IMR-90 (cell line): ENCODE measurements at regions not wholly inside any gene's neighbourhood (a gene's known extent, or its start where the extent isn't known, plus 50 kb on each side); places are given as distances from the start of the nearest gene placed in this dataset.

ENCODE experiments used
- ATAC-seq: fragments of 200-7000 bp; cut with Tn5 transposase; 2 replicates; pipeline ENCODE4 v1.9.1; 2020; ENCODE audit warnings: low read depth, mild to moderate bottlenecking, moderate library complexity
- BruUV-seq: library from RNA; stranded (reverse); fragments of 400-500 nt; replicated peaks from 2 replicates; lab custom pipeline; 2021; lab: Mats Ljungman, UMichigan
- CTCF ChIA-PET: fragments of 300-600 bp; formaldehyde crosslinking; extraction: SDS; loops from one replicate; lab custom pipeline; 2021; ENCODE audit warnings: antibody characterized with exemption; lab: Yijun Ruan, JAX
- POLR2A ChIA-PET: fragments of 300-600 bp; sonication (Branson Sonifier 250); formaldehyde crosslinking; loops from one replicate; lab custom pipeline; 2022; ENCODE audit warnings: antibody characterized with exemption; ENCODE audit not compliant: unreplicated experiment; lab: Charles Lee
- DNase-seq: peaks from one replicate; pipeline ENCODE4 v3.0.0; 2013
- H2AFZ ChIP-seq: replicated peaks from 2 replicates; pipeline ENCODE3; 2013; ENCODE audit warnings: low read length, mild to moderate bottlenecking; ENCODE audit not compliant: poor library complexity
- H2AK5ac ChIP-seq: 2 replicates; pipeline ENCODE4 v1.6.1; 2013; ENCODE audit warnings: low read depth, low read length, inconsistent platforms
- H2AK9ac ChIP-seq: replicated peaks from 2 replicates; pipeline ENCODE3; 2013; ENCODE audit warnings: mild to moderate bottlenecking, low read depth, low read length, moderate library complexity; ENCODE audit not compliant: poor library complexity
- H2BK120ac ChIP-seq: 2 replicates; pipeline ENCODE4 v1.6.1; 2013; ENCODE audit warnings: low read depth, low read length, inconsistent platforms
- H2BK15ac ChIP-seq: 3 replicates; pipeline ENCODE4 v1.6.1; 2013; ENCODE audit warnings: low read depth, low read length, inconsistent platforms
- H2BK20ac ChIP-seq: 2 replicates; pipeline ENCODE4 v1.6.1; 2013; ENCODE audit warnings: low read depth, mild to moderate bottlenecking, inconsistent platforms, low read length, moderate library complexity
- H2BK5ac ChIP-seq: 2 replicates; pipeline ENCODE4 v1.6.1; 2013; ENCODE audit warnings: mild to moderate bottlenecking, low read depth, low read length, inconsistent platforms; ENCODE audit not compliant: poor library complexity, severe bottlenecking
- H3K14ac ChIP-seq: replicated peaks from 2 replicates; pipeline ENCODE4 v1.6.1; 2013; ENCODE audit warnings: low read depth, low read length, inconsistent platforms
- H3K18ac ChIP-seq: 2 replicates; pipeline ENCODE4 v1.6.1; 2013; ENCODE audit warnings: low read depth, low read length, control low read depth
- H3K23ac ChIP-seq: 2 replicates; pipeline ENCODE4 v1.6.1; 2013; ENCODE audit warnings: low read depth, low read length, inconsistent platforms
- H3K27ac ChIP-seq: 2 replicates; pipeline ENCODE4 v1.5.1; 2013; ENCODE audit warnings: mild to moderate bottlenecking, control low read depth, low read length; ENCODE audit not compliant: insufficient read depth
- H3K27me3 ChIP-seq: 2 replicates; pipeline ENCODE4 v1.6.1; 2013; ENCODE audit warnings: low read length; ENCODE audit not compliant: control insufficient read depth, insufficient read depth
- H3K36me3 ChIP-seq: 2 replicates; pipeline ENCODE4 v1.6.1; 2013; ENCODE audit warnings: low read length, mixed read lengths; ENCODE audit not compliant: control insufficient read depth, insufficient read depth
- H3K4ac ChIP-seq: 2 replicates; pipeline ENCODE4 v1.6.1; 2013; ENCODE audit warnings: low read depth, low read length, inconsistent platforms
- H3K4me1 ChIP-seq: 2 replicates; pipeline ENCODE4 v1.6.1; 2013; ENCODE audit warnings: low read length, mixed read lengths; ENCODE audit not compliant: control insufficient read depth, insufficient read depth
- H3K4me2 ChIP-seq: 2 replicates; pipeline ENCODE4 v1.6.1; 2013; ENCODE audit warnings: low read depth, mild to moderate bottlenecking, control low read depth, low read length, moderate library complexity
- H3K4me3 ChIP-seq: 2 replicates; pipeline ENCODE4 v1.5.1; 2013; ENCODE audit warnings: low read depth, mild to moderate bottlenecking, control low read depth, low read length, moderate library complexity; ENCODE audit not compliant: insufficient read depth
- H3K56ac ChIP-seq: 2 replicates; pipeline ENCODE4 v1.6.1; 2013; ENCODE audit warnings: low read length, inconsistent platforms; ENCODE audit not compliant: insufficient read depth; ENCODE audit errors: extremely low read depth
- H3K79me1 ChIP-seq, 2 experiments: 2 replicates each; pipeline ENCODE4 v1.6.1; 2013; ENCODE audit warnings: low read length in 2 of 2, inconsistent platforms in 1 of 2, low read depth in 1 of 2
- H3K9ac ChIP-seq: 2 replicates; pipeline ENCODE4 v1.6.1; 2013; ENCODE audit warnings: low read depth, low read length, control low read depth
- H3K9me1 ChIP-seq: 2 replicates; pipeline ENCODE4 v1.6.1; 2013; ENCODE audit warnings: low read length, inconsistent platforms; ENCODE audit not compliant: insufficient read depth
- H3K9me3 ChIP-seq: 2 replicates; pipeline ENCODE4 v1.6.1; 2013; ENCODE audit warnings: low read length; ENCODE audit not compliant: control insufficient read depth, insufficient read depth
- H4K20me1 ChIP-seq: 2 replicates; pipeline ENCODE4 v1.6.1; 2013; ENCODE audit warnings: low read length, inconsistent platforms; ENCODE audit not compliant: insufficient read depth
- H4K5ac ChIP-seq: 2 replicates; pipeline ENCODE4 v1.6.1; 2013; ENCODE audit warnings: mild to moderate bottlenecking, low read depth, low read length, control low read depth
- H4K8ac ChIP-seq, 2 experiments: 2 replicates each; pipeline ENCODE4 v1.6.1; 2013; ENCODE audit warnings: low read depth in 2 of 2, low read length in 2 of 2, control low read depth in 1 of 2, inconsistent platforms in 1 of 2
- H4K91ac ChIP-seq: 2 replicates; pipeline ENCODE4 v1.6.1; 2013; ENCODE audit warnings: low read depth, low read length, inconsistent platforms; ENCODE audit not compliant: insufficient read depth
- FOS ChIP-seq: fragments of 150-350 bp; IDR thresholded peaks from 2 replicates; pipeline ENCODE4 v1.6.1; 2016; ENCODE audit warnings: low read depth, low read length
- MAFK ChIP-seq: IDR thresholded peaks from 2 replicates; pipeline ENCODE4 v1.6.1; 2012; ENCODE audit warnings: low read depth, low read length, improper control_type of control experiment
- MXI1 ChIP-seq: IDR thresholded peaks from 2 replicates; pipeline ENCODE4 v1.6.1; 2012; ENCODE audit warnings: low read depth, mild to moderate bottlenecking, low read length, moderate library complexity, borderline replicate concordance
- RAD21 ChIP-seq: IDR thresholded peaks from 2 replicates; pipeline ENCODE4 v1.6.1; 2012; ENCODE audit warnings: low read length, improper control_type of control experiment
- SMC3 ChIP-seq: fragments of 150-350 bp; IDR thresholded peaks from 2 replicates; pipeline ENCODE4 v1.6.1; 2016; ENCODE audit warnings: low read depth, mild to moderate bottlenecking, antibody characterized with exemption, low read length, moderate library complexity
- WGBS, 2 experiments: methylation state at CpG; one replicate each; pipeline versions ENCODE4 v1.1.5 to v1.1.7; 2013; ENCODE audit warnings: missing lambda C conversion rate in 2 of 2; ENCODE audit not compliant: insufficient read length in 1 of 2; ENCODE audit errors: extremely low coverage in 2 of 2; 5-methylcytosine and 5-hydroxymethylcytosine counted together
- dilution Hi-C: fragments of 300-500 bp; cut with HindIII; formaldehyde crosslinking; loops from one replicate; pipeline ENCODE4 v1.14.3; 2018; ENCODE audit warnings: low sequenced_read_pairs; ENCODE audit not compliant: unreplicated experiment
- in situ Hi-C: fragments of 300-500 bp; cut with MboI; formaldehyde crosslinking; loops from 3 replicates; pipeline ENCODE4 v1.14.3; 2019; ENCODE audit warnings: low sequenced_read_pairs, inconsistent platforms, mixed read lengths
- intact Hi-C: fragments of 100-400 bp; cut with micrococcal nuclease; formaldehyde crosslinking; loops from 2 replicates; pipeline ENCODE4 v1.10.0; 2022
- TF ChIP-seq, protein P1 (sequence below): fragments of 150-350 bp; IDR thresholded peaks from 2 replicates; pipeline ENCODE4 v1.6.1; 2016; ENCODE audit warnings: low read depth, mild to moderate bottlenecking, low read length, moderate library complexity, borderline replicate concordance
- TF ChIP-seq, protein P2 (sequence below): fragments of 150-350 bp; IDR thresholded peaks from 2 replicates; pipeline ENCODE4 v1.6.1; 2017; ENCODE audit warnings: mild to moderate bottlenecking, antibody characterized with exemption, low read length, low read depth
- TF ChIP-seq, protein P3 (sequence below): conservative IDR thresholded peaks from 2 replicates; pipeline ENCODE4 v1.5.1; 2012; ENCODE audit warnings: mild to moderate bottlenecking, low read depth, low read length, improper control_type of control experiment

DNA sequence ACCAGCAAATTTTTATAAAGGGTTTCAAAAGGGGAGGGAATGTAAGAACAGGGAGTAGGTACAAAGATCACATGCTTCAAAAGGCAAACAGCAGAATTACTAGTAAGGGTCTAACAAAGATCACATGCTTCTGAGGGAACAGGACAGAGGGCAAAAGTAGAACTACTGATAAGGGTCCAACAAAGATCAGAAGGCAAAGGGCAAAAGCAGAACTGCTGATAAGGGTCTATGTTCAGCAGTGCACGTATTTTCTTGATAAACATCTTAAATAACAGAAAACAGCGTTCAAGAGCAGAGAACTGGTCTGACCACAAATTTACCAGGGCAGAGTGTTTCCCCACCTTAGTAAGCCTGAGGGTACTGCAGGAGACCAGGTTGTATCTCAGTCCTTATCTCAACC lies 469.5 kb upstream of the PIK3R1 start:
- POLR2A ChIA-PET, result no interaction called here
- in situ Hi-C loops, result no loop called here

More for the DNA sequence above, 469.5 kb upstream of the PIK3R1 start:
- Histone ChIP-seq H2AK5ac (no peak overlapping the region), H3K56ac (no peak overlapping the region), H4K20me1 (no peaks in the 10 kb centered on the region), H3K79me1 (no peaks in the 10 kb centered on the region), H3K27ac (no peak overlapping the region), H4K8ac (no peak overlapping the region), H3K4ac (no peak overlapping the region), H4K5ac (no peak overlapping the region), H2BK120ac (no peak overlapping the region), H2AK9ac (no peak overlapping the region), H3K9me3 (peaks cover 3% of the 10 kb centered on the region; the same call in 1 of the 2 replicates), H3K4me2 (no peak overlapping the region), H2BK20ac (no peak overlapping the region), H2BK5ac (no peak overlapping the region), H3K4me1 (no peaks in the 10 kb centered on the region), H3K18ac (no peak overlapping the region), H3K9ac (no peak overlapping the region), H3K36me3 (no peaks in the 10 kb centered on the region), H3K14ac (no peak overlapping the region), H2AFZ (no peak overlapping the region), H3K4me3 (no peak overlapping the region), H3K27me3 (no peaks in the 10 kb centered on the region), H3K9me1 (no peaks in the 10 kb centered on the region), H3K23ac (no peak overlapping the region), H4K91ac (no peak overlapping the region), H2BK15ac (no peak overlapping the region)
- CTCF ChIA-PET, result no interaction called here
- dilution Hi-C loops, result no loop called here
- BruUV-seq, result no TSS peak
- WGBS, 2 experiments, result no CpG with 5 or more reads among the region's 2 CpGs
- no peak for DNase-seq
- ATAC-seq, result no peak
- TF ChIP-seq, protein P1, sequence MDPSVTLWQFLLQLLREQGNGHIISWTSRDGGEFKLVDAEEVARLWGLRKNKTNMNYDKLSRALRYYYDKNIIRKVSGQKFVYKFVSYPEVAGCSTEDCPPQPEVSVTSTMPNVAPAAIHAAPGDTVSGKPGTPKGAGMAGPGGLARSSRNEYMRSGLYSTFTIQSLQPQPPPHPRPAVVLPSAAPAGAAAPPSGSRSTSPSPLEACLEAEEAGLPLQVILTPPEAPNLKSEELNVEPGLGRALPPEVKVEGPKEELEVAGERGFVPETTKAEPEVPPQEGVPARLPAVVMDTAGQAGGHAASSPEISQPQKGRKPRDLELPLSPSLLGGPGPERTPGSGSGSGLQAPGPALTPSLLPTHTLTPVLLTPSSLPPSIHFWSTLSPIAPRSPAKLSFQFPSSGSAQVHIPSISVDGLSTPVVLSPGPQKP, result no peak
- TF ChIP-seq FOS, result no peak
- TF ChIP-seq SMC3, result no peak
- TF ChIP-seq, protein P2, sequence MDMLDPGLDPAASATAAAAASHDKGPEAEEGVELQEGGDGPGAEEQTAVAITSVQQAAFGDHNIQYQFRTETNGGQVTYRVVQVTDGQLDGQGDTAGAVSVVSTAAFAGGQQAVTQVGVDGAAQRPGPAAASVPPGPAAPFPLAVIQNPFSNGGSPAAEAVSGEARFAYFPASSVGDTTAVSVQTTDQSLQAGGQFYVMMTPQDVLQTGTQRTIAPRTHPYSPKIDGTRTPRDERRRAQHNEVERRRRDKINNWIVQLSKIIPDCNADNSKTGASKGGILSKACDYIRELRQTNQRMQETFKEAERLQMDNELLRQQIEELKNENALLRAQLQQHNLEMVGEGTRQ, result no peak
- TF ChIP-seq, protein P3, sequence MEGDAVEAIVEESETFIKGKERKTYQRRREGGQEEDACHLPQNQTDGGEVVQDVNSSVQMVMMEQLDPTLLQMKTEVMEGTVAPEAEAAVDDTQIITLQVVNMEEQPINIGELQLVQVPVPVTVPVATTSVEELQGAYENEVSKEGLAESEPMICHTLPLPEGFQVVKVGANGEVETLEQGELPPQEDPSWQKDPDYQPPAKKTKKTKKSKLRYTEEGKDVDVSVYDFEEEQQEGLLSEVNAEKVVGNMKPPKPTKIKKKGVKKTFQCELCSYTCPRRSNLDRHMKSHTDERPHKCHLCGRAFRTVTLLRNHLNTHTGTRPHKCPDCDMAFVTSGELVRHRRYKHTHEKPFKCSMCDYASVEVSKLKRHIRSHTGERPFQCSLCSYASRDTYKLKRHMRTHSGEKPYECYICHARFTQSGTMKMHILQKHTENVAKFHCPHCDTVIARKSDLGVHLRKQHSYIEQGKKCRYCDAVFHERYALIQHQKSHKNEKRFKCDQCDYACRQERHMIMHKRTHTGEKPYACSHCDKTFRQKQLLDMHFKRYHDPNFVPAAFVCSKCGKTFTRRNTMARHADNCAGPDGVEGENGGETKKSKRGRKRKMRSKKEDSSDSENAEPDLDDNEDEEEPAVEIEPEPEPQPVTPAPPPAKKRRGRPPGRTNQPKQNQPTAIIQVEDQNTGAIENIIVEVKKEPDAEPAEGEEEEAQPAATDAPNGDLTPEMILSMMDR, result no peak
- TF ChIP-seq RAD21, result no peak
- TF ChIP-seq MXI1, result no peak
- TF ChIP-seq MAFK, result no peak
- intact Hi-C loops, result no loop called here
